HG02678 (cell line): ENCODE measurements at regions not wholly inside any gene's neighbourhood (a gene's known extent, or its start where the extent isn't known, plus 50 kb on each side); places are given as distances from the start of the nearest gene placed in this dataset.
"Not testable (repeated sequence)": the region's sequence is repeated elsewhere in the genome, so short reads cannot be mapped to it uniquely, and the experiment has no call there.

ENCODE experiments used
- ATAC-seq: cut with Tn5 transposase; IDR thresholded peaks from one replicate; pipeline ENCODE4 v1.9.1; 2021; ENCODE audit warnings: mild to moderate bottlenecking, moderate library complexity; ENCODE audit not compliant: unreplicated experiment

- ATAC-seq: no peak
Observed at GRCh38 chr15:31433091-31433490, 106.5 kb downstream of the KLF13 start.

GRCh38 chr15:31433574-31433973 lies 106.9 kb downstream of the KLF13 start:
- no peak for ATAC-seq

- no peak for ATAC-seq
Observed at GRCh38 chr15:31434275-31434587, 107.6 kb downstream of the KLF13 start.

- peak; percentile 41 for ATAC-seq
Observed at GRCh38 chr15:31434588-31435260, 108.1 kb downstream of the KLF13 start.

- peak; percentile 60 for ATAC-seq
Observed at GRCh38 chr15:31435261-31435911, 108.8 kb downstream of the KLF13 start.

- ATAC-seq: no peak
Observed at GRCh38 chr15:31435912-31436628, 109.4 kb downstream of the KLF13 start.

- ATAC-seq: peak; percentile 24
Observed at GRCh38 chr15:31437686-31438085, 111.1 kb downstream of the KLF13 start.

GRCh38 chr15:31438601-31439265 lies 112.1 kb downstream of the KLF13 start:
- no peak for ATAC-seq

- no peak for ATAC-seq
Observed at GRCh38 chr15:31439328-31439727, 112.7 kb downstream of the KLF13 start.

- not testable (repeated sequence) for ATAC-seq
Observed at GRCh38 chr15:31440216-31440615, 113.6 kb downstream of the KLF13 start.

- no peak for ATAC-seq
Observed at GRCh38 chr15:31440754-31441311, 114.2 kb downstream of the KLF13 start.

- ATAC-seq: no peak
Observed at GRCh38 chr15:31442226-31442625, 115.6 kb downstream of the KLF13 start.

GRCh38 chr15:31442699-31443111 lies 116.1 kb downstream of the KLF13 start:
- ATAC-seq: no peak

- ATAC-seq: no peak
Observed at GRCh38 chr15:31444844-31445243, 118.2 kb downstream of the KLF13 start.

GRCh38 chr15:31446546-31446945 lies 119.9 kb downstream of the KLF13 start:
- no peak for ATAC-seq

GRCh38 chr15:31447931-31448634 lies 121.4 kb downstream of the KLF13 start:
- no peak for ATAC-seq

- ATAC-seq: no peak
Observed at GRCh38 chr15:31448635-31448979, 122.0 kb downstream of the KLF13 start.

- ATAC-seq: no peak
Observed at GRCh38 chr15:31452595-31453557, 126.2 kb downstream of the KLF13 start.

- ATAC-seq: no peak
Observed at GRCh38 chr15:31453558-31454318, 127.1 kb downstream of the KLF13 start.
